GM12878 (cell line): ENCODE measurements at regions not wholly inside any gene's neighbourhood (a gene's known extent, or its start where the extent isn't known, plus 50 kb on each side); places are given as distances from the start of the nearest gene placed in this dataset.

Experiments
- ASH2L ChIP-seq: fragments of 300-600, 200-600 bp; sonication (generic); IDR thresholded peaks from 2 replicates; pipeline ENCODE4 v1.6.1; 2017; ENCODE audit warnings: low read depth, mild to moderate bottlenecking, borderline replicate concordance
- CEBPB ChIP-seq, 2 experiments: fragments of 150-350 bp in 1 of 2; IDR thresholded peaks; 2 replicates each; pipeline ENCODE4 v1.6.1; 2012 to 2014; ENCODE audit warnings: low read depth in 2 of 2, low read length in 2 of 2, borderline replicate concordance in 1 of 2, inconsistent platforms in 1 of 2
- CTCF ChIP-seq, 3 experiments: IDR thresholded peaks in 2 of 3; conservative IDR thresholded peaks in 1 of 3; 2 replicates each; pipeline ENCODE4 v1.5.1; 2011; ENCODE audit warnings: low read depth in 3 of 3, low read length in 3 of 3, mild to moderate bottlenecking in 3 of 3, control low read depth in 2 of 3, moderate library complexity in 2 of 3, inconsistent platforms in 1 of 3, mixed read lengths in 1 of 3; ENCODE audit not compliant: control insufficient read depth in 2 of 3, insufficient read depth in 1 of 3; ENCODE audit errors: extremely low read depth in 1 of 3
- IKZF2 ChIP-seq, 2 experiments: fragments of 450-650 bp; IDR thresholded peaks; 2 replicates each; pipeline ENCODE4 v1.6.1; 2017; ENCODE audit warnings: mild to moderate bottlenecking in 2 of 2, moderate library complexity in 2 of 2
- NFYB ChIP-seq: IDR thresholded peaks from 2 replicates; pipeline ENCODE4 v1.6.1; 2011; ENCODE audit warnings: low read depth, mild to moderate bottlenecking, low read length, improper control_type of control experiment, moderate library complexity; ENCODE audit not compliant: insufficient read depth
- POLR2AphosphoS5 ChIP-seq: IDR thresholded peaks from 2 replicates; pipeline ENCODE4 v1.6.1; 2011; ENCODE audit warnings: mild to moderate bottlenecking, low read length, inconsistent platforms
- SIN3A ChIP-seq: IDR thresholded peaks from 2 replicates; pipeline ENCODE4 v1.6.1; 2012; ENCODE audit warnings: low read depth, low read length, improper control_type of control experiment
- SKIL ChIP-seq: fragments of 450-650 bp; IDR thresholded peaks from 2 replicates; pipeline ENCODE4 v1.6.1; 2017; ENCODE audit warnings: mild to moderate bottlenecking, low read depth, inconsistent platforms; ENCODE audit not compliant: poor library complexity, severe bottlenecking
- ZBTB33 ChIP-seq: fragments of 450-650 bp; IDR thresholded peaks from 2 replicates; pipeline ENCODE4 v1.6.1; 2017; ENCODE audit warnings: mild to moderate bottlenecking

- TF ChIP-seq CTCF (IDR thresholded peaks at IDR 0.05 in 2 of 3, conservative IDR thresholded peaks at IDR 0.05 in 1 of 3; ENCODE audit: control insufficient read depth in 2 of 3, extremely low read depth in 1 of 3, insufficient read depth in 1 of 3, low read depth in 3 of 3, low read length in 3 of 3) (no peak), ZBTB33 (no peak), POLR2AphosphoS5 (no peak), NFYB (no peak), ASH2L (no peak), SIN3A (no peak), CEBPB (IDR thresholded peaks at IDR 0.05; ENCODE audit: borderline replicate concordance in 1 of 2, low read depth in 2 of 2, low read length in 2 of 2) (no peak), SKIL (no peak), IKZF2 (IDR thresholded peaks at IDR 0.05) (no peak)
These were observed 82.4 kb upstream of the STT3B start for GRCh38 chr3:31450345-31450744.
